Epithelial cell of esophagus (primary cell): ENCODE measurements at regions not wholly inside any gene's neighbourhood (a gene's known extent, or its start where the extent isn't known, plus 50 kb on each side); places are given as distances from the start of the nearest gene placed in this dataset.

ENCODE experiments used
- DNase-seq: peaks from one replicate; pipeline ENCODE4 v3.0.0; 2010; ENCODE audit warnings: low read depth
- H3K4me3 ChIP-seq: 2 replicates; pipeline ENCODE4 v1.5.1; 2011; ENCODE audit warnings: mild to moderate bottlenecking, low read length, control low read depth
- CTCF ChIP-seq: IDR thresholded peaks from 2 replicates; pipeline ENCODE4 v1.5.1; 2011; ENCODE audit warnings: low read depth, mild to moderate bottlenecking, low read length, control low read depth, inconsistent platforms; ENCODE audit not compliant: insufficient read depth; ENCODE audit errors: missing control alignments

GRCh38 chr11:116642902-116643301 is 129.9 kb downstream of the BUD13 start:
- no peak overlapping the region for H3K4me3 ChIP-seq
- no peak for TF ChIP-seq CTCF
- DNase-seq: no peak

- no peak for TF ChIP-seq CTCF
- H3K4me3 ChIP-seq: no peak overlapping the region
- no peak for DNase-seq
Measured at GRCh38 chr11:116642481-116642880, 130.3 kb downstream of the BUD13 start.

GRCh38 chr11:116641561-116642045 is 131.2 kb downstream of the BUD13 start:
- H3K4me3 ChIP-seq: no peak overlapping the region
- peak; percentile 37 for DNase-seq
- TF ChIP-seq CTCF: peak; percentile 68

GRCh38 chr11:116640641-116641402 is 132.0 kb downstream of the BUD13 start:
- TF ChIP-seq CTCF: no peak
- DNase-seq: no peak
- H3K4me3 ChIP-seq: no peak overlapping the region

- DNase-seq: no peak
- no peak overlapping the region for H3K4me3 ChIP-seq
- no peak for TF ChIP-seq CTCF
Measured at GRCh38 chr11:116638463-116638862, 134.3 kb downstream of the BUD13 start.

GRCh38 chr11:116637766-116638165 is 135.0 kb downstream of the BUD13 start:
- TF ChIP-seq CTCF: no peak
- DNase-seq: no peak
- H3K4me3 ChIP-seq: no peak overlapping the region
